ENCODE measurements at regions not wholly inside any gene's neighbourhood (a gene's known extent, or its start where the extent isn't known, plus 50 kb on each side); places are given as distances from the start of the nearest gene placed in this dataset.

GRCh38 chr14:35991356-35991755, 165.2 kb downstream of the BRMS1L start:
- H3K9me2 ChIP-seq (replicated peaks; ENCODE audit: low read length): no peaks in the 10 kb centered on the region
- ChIA-PET CTCF (no interaction called here), POLR2A (ENCODE audit: unreplicated experiment) (no interaction called here)
- H3K4me2 ChIP-seq (ENCODE audit: low read length): no peak overlapping the region
- DNase-seq: no peak
- H3K27me3 ChIP-seq (ENCODE audit: low read length): peaks cover 21% of the 10 kb centered on the region
- no peaks in the 10 kb centered on the region for H3K79me2 ChIP-seq (ENCODE audit: low read length)
- H3K4me3 ChIP-seq (ENCODE audit: low read length): no peak overlapping the region
- H3F3A ChIP-seq (ENCODE audit: low read length, unreplicated experiment): no peaks in the 10 kb centered on the region
- no peaks in the 10 kb centered on the region for H3K9me3 ChIP-seq (ENCODE audit: low read length)
- H3K4me1 ChIP-seq (ENCODE audit: insufficient read depth, low read length): peaks cover 13% of the 10 kb centered on the region
- no peaks in the 10 kb centered on the region for H4K20me1 ChIP-seq (ENCODE audit: low read length)
- intact Hi-C loops (cut with micrococcal nuclease): no loop called here
- H2AFZ ChIP-seq (ENCODE audit: low read length): no peak overlapping the region
- no peak overlapping the region for H3K27ac ChIP-seq (ENCODE audit: low read length)
- no TSS peak for BruUV-seq (replicated peaks)
- no peak overlapping the region for H3K9ac ChIP-seq (ENCODE audit: low read length)
- ATAC-seq: no peak
- H3K36me3 ChIP-seq (ENCODE audit: low read depth, low read length): no peaks in the 10 kb centered on the region
- TF ChIP-seq CTCF (conservative IDR thresholded peaks at IDR 0.05; ENCODE audit: low read depth, low read length) (no peak), EZH2 (IDR thresholded peaks at IDR 0.05; ENCODE audit: low read length, unreplicated experiment) (no peak), EZH2phosphoT487 (IDR thresholded peaks at IDR 0.05; ENCODE audit: borderline replicate concordance, low read length) (no peak)

GRCh38 chr14:35989736-35990135, 163.6 kb downstream of the BRMS1L start:
- CTCF ChIA-PET: no interaction called here
- TF ChIP-seq EZH2phosphoT487 (IDR thresholded peaks at IDR 0.05; ENCODE audit: borderline replicate concordance, low read length): no peak
- TF ChIP-seq EZH2 (IDR thresholded peaks at IDR 0.05; ENCODE audit: low read length, unreplicated experiment): no peak
- TF ChIP-seq CTCF (conservative IDR thresholded peaks at IDR 0.05; ENCODE audit: low read depth, low read length): no peak
- H3K4me1 ChIP-seq (ENCODE audit: insufficient read depth, low read length): peaks cover 13% of the 10 kb centered on the region
- no peaks in the 10 kb centered on the region for H3K79me2 ChIP-seq (ENCODE audit: low read length)
- H3K36me3 ChIP-seq (ENCODE audit: low read depth, low read length): no peaks in the 10 kb centered on the region
- POLR2A ChIA-PET (ENCODE audit: unreplicated experiment): no interaction called here
- no peak overlapping the region for H3K4me3 ChIP-seq (ENCODE audit: low read length)
- BruUV-seq (replicated peaks): no TSS peak
- H3K9ac ChIP-seq (ENCODE audit: low read length): no peak overlapping the region
- no peaks in the 10 kb centered on the region for H4K20me1 ChIP-seq (ENCODE audit: low read length)
- H3K9me2 ChIP-seq (replicated peaks; ENCODE audit: low read length): no peaks in the 10 kb centered on the region
- H2AFZ ChIP-seq (ENCODE audit: low read length): no peak overlapping the region; the same call in 1 of the 2 replicates
- peaks cover 13% of the 10 kb centered on the region for H3K27me3 ChIP-seq (ENCODE audit: low read length)
- peak; percentile 56 for DNase-seq
- H3K4me2 ChIP-seq (ENCODE audit: low read length): peak overlapping the region; percentile 58; the same call in 1 of the 2 replicates
- H3K27ac ChIP-seq (ENCODE audit: low read length): 0 out of 2 replicates have a peak overlapping the region, but pooled peaks have one; percentile 11
- no peaks in the 10 kb centered on the region for H3F3A ChIP-seq (ENCODE audit: low read length, unreplicated experiment)
- intact Hi-C loops (cut with micrococcal nuclease): no loop called here
- peak; percentile 47; the same call in 1 of the 2 replicates for ATAC-seq
- no peaks in the 10 kb centered on the region for H3K9me3 ChIP-seq (ENCODE audit: low read length)

- peak; percentile 89 for ATAC-seq
- no peaks in the 10 kb centered on the region for H3F3A ChIP-seq (ENCODE audit: low read length, unreplicated experiment)
- no peaks in the 10 kb centered on the region for H3K79me2 ChIP-seq (ENCODE audit: low read length)
- H3K36me3 ChIP-seq (ENCODE audit: low read depth, low read length): no peaks in the 10 kb centered on the region
- TF ChIP-seq EZH2phosphoT487 (IDR thresholded peaks at IDR 0.05; ENCODE audit: borderline replicate concordance, low read length): no peak
- TF ChIP-seq CTCF (conservative IDR thresholded peaks at IDR 0.05; ENCODE audit: low read depth, low read length): no peak
- no peak for TF ChIP-seq EZH2 (IDR thresholded peaks at IDR 0.05; ENCODE audit: low read length, unreplicated experiment)
- intact Hi-C loops (cut with micrococcal nuclease): no loop called here
- no peaks in the 10 kb centered on the region for H4K20me1 ChIP-seq (ENCODE audit: low read length)
- peak overlapping the region; percentile 69 for H2AFZ ChIP-seq (ENCODE audit: low read length)
- H3K27ac ChIP-seq (ENCODE audit: low read length): peak overlapping the region; percentile 11; the same call in 1 of the 2 replicates
- H3K4me2 ChIP-seq (ENCODE audit: low read length): peak overlapping the region; percentile 58
- H3K4me3 ChIP-seq (ENCODE audit: low read length): no peak overlapping the region
- BruUV-seq (replicated peaks): no TSS peak
- H3K9me3 ChIP-seq (ENCODE audit: low read length): no peaks in the 10 kb centered on the region
- ChIA-PET POLR2A (ENCODE audit: unreplicated experiment) (no interaction called here), CTCF (no interaction called here)
- peaks cover 8% of the 10 kb centered on the region for H3K27me3 ChIP-seq (ENCODE audit: low read length)
- peaks cover 13% of the 10 kb centered on the region for H3K4me1 ChIP-seq (ENCODE audit: insufficient read depth, low read length)
- no peaks in the 10 kb centered on the region for H3K9me2 ChIP-seq (replicated peaks; ENCODE audit: low read length)
- no peak overlapping the region for H3K9ac ChIP-seq (ENCODE audit: low read length)
- DNase-seq: peak; percentile 65
Measured at GRCh38 chr14:35988972-35989690, 163.0 kb downstream of the BRMS1L start.
